SJCRH30 (cell line): ENCODE measurements at regions not wholly inside any gene's neighbourhood (a gene's known extent, or its start where the extent isn't known, plus 50 kb on each side); places are given as distances from the start of the nearest gene placed in this dataset.
A peak's percentile ranks its signal among the peaks of the same experiment; 100 is the strongest.
"Not testable (repeated sequence)": the region's sequence is repeated elsewhere in the genome, so short reads cannot be mapped to it uniquely, and the experiment has no call there.

Experiments
- DNase-seq, 2 experiments: peaks; one replicate each; pipeline ENCODE4 v3.0.0-alpha.2; 2015 to 2020
- H3K27ac ChIP-seq: fragments of 250-450 bp; sonication (Bioruptor Pico); 2 replicates; pipeline ENCODE4 v1.5.1; 2020; ENCODE audit warnings: mild to moderate bottlenecking, moderate library complexity
- H3K27me3 ChIP-seq: fragments of 250-450 bp; sonication (Bioruptor Pico); 2 replicates; pipeline ENCODE4 v1.5.1; 2020; ENCODE audit warnings: mild to moderate bottlenecking, moderate library complexity
- H3K36me3 ChIP-seq: fragments of 250-450 bp; sonication (Bioruptor Pico); 2 replicates; pipeline ENCODE4 v1.5.1; 2020; ENCODE audit warnings: mild to moderate bottlenecking, moderate library complexity
- H3K4me1 ChIP-seq: fragments of 250-450 bp; sonication (Bioruptor Pico); 2 replicates; pipeline ENCODE4 v1.5.1; 2020; ENCODE audit warnings: mild to moderate bottlenecking, moderate library complexity
- H3K4me3 ChIP-seq: fragments of 250-450 bp; sonication (Bioruptor Pico); 2 replicates; pipeline ENCODE4 v1.5.1; 2020; ENCODE audit warnings: mild to moderate bottlenecking, moderate library complexity
- H3K9me3 ChIP-seq: fragments of 250-450 bp; sonication (Bioruptor Pico); replicated peaks from 2 replicates; pipeline ENCODE4 v1.5.1; 2020; ENCODE audit warnings: mild to moderate bottlenecking, moderate library complexity

DNA sequence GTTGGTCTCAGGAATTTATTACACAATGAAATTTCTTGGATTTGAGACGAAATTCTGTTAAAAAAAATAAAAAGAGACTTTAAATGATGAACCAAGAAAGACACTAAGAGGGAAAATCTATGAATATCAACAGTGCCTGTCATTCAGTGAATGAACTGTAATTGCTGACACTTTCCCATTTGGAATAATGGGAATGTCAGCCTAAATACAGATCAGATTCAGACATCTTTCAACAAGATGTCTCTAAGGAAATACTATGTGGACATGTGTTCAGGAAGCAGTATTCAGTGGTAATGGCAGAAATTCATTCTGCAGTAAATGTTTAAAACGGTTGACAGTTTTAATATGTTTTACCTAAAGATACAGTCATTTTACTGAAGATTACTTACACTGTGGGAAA is 433.7 kb upstream of the FAM174A start:
- not testable (repeated sequence) for H3K4me1 ChIP-seq, H3K36me3 ChIP-seq, DNase-seq, H3K27ac ChIP-seq, H3K9me3 ChIP-seq, H3K4me3 ChIP-seq, H3K27me3 ChIP-seq

DNA sequence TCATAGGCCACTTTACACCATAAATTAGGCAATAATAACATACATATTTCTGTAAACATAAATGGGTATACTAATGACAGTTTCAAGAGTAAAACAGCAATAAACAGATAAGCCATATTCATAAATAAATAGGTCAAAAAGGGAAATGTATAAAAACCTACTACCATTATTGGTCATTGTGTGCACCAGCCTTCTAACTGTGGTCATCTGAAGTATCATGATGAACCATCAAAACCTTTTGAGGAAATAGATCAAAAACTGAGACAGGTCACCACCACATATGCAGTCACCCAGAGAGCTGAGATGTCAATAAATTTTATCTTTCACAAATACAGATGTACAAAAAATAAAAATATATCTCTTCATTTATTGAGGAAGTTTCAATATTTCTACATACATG is 438.8 kb upstream of the FAM174A start:
- H3K27me3 ChIP-seq, DNase-seq, H3K9me3 ChIP-seq, H3K36me3 ChIP-seq, H3K4me3 ChIP-seq, H3K27ac ChIP-seq, H3K4me1 ChIP-seq: not testable (repeated sequence)

DNA sequence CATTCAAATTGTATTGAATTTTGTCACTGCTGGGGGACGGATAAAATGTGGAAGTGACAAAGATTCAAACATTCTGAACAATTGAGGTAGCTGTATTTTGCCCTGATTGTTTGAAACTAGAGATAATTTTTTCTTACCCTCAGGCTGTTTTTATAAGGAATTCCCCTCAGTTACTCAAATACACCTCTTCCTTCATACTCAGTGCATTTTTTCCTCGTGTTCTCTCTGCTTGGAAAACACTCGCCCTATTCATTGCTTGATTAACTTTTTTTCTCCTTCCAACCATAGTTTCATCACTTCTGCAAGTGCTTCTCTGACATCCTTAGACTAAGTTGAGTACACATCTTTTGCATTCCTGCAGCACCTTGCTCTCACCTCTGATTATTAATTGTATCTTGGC is 454.5 kb upstream of the FAM174A start:
- not testable (repeated sequence) for H3K36me3 ChIP-seq, H3K4me1 ChIP-seq, H3K9me3 ChIP-seq, H3K27me3 ChIP-seq, H3K27ac ChIP-seq, H3K4me3 ChIP-seq
- DNase-seq = peak in 1 of 2 experiments; percentile 1

DNA sequence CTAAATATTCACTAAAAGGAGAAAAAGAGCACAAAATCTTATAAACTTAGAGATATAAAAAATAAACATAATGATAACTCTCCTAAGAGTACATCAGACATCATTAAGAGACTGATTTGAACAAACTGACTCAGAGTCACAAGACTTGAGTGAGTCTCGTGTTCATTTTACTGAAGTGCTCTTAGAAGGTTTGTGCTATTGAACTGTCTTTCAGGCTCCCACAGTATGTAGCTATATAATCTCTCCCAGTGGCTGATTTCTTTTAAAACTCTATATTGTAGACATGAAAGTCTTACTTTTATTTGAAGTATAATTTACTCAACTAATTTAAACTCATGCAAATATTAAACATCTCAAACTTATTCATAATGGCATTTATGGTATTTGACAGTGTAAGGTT is 456.0 kb upstream of the FAM174A start:
- H3K27me3 ChIP-seq, H3K9me3 ChIP-seq, DNase-seq, H3K4me3 ChIP-seq, H3K4me1 ChIP-seq, H3K36me3 ChIP-seq, H3K27ac ChIP-seq: not testable (repeated sequence)

DNA sequence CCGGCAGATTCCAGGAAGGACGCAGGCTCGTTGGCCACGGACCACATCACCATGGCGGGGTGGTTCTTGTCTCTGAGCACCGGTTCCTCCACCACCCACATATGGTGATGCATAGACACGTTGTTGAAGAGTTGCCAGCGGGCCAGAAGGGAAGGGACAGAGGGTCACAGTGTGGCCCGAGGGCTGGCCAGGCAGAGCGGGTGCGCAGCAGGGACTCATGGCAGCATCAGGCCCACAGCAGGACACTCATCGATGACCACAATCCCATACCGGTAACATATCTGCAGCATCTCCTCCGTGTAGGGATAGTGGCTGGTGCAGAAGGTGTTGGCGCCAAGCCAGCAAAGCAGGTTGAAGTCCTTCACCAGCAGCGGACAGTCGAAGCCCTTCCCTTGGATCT is 469.2 kb upstream of the FAM174A start:
- not testable (repeated sequence) for H3K36me3 ChIP-seq, H3K27me3 ChIP-seq, H3K27ac ChIP-seq, H3K4me1 ChIP-seq, H3K9me3 ChIP-seq, DNase-seq, H3K4me3 ChIP-seq

DNA sequence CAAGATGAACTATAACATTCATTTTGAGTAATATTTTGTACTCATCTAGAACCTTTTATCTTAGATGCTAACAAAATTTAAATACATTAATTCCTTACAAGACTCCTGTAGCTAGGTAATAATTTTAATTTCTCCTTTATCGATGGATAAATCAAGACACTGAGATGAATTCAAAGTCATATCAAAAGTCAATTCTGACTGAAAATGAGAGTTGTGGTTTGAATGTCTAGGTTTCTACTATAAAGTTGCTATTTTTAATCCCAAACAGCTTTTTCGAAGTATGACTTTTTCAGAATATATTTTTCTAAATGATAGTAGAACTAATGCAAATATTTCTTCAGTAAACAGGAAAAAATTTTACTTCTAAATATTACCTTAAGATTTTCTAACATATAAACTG is 491.7 kb upstream of the FAM174A start:
- Histone ChIP-seq H3K27me3 (no peaks in the 10 kb centered on the region), H3K36me3 (no peaks in the 10 kb centered on the region), H3K9me3 (no peaks in the 10 kb centered on the region), H3K27ac (no peak overlapping the region), H3K4me1 (no peaks in the 10 kb centered on the region), H3K4me3 (no peak overlapping the region)
- DNase-seq = no peak

DNA sequence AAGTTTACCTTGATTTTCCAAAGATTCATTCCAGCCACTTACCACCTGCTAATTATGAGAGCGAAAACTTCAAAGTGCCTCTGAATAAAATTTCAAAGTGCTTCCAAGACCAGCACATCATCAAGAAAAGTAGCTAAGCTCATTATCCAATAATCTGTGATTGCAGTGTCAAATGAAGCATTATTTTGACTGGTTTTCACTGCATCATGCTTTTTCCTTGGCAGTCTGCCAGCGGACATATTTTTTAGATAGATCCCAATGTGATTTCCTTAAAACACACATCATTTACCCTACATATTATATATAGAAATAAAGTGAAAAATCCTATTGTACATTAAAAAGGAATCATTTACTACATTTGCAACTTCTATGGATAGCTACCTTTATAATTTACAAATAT is 508.6 kb upstream of the FAM174A start:
- Histone ChIP-seq H3K4me3 (no peak overlapping the region), H3K9me3 (no peaks in the 10 kb centered on the region), H3K27me3 (no peaks in the 10 kb centered on the region), H3K36me3 (no peaks in the 10 kb centered on the region), H3K4me1 (peaks cover 1% of the 10 kb centered on the region; the same call in 1 of the 2 replicates), H3K27ac (no peak overlapping the region)
- DNase-seq = no peak

DNA sequence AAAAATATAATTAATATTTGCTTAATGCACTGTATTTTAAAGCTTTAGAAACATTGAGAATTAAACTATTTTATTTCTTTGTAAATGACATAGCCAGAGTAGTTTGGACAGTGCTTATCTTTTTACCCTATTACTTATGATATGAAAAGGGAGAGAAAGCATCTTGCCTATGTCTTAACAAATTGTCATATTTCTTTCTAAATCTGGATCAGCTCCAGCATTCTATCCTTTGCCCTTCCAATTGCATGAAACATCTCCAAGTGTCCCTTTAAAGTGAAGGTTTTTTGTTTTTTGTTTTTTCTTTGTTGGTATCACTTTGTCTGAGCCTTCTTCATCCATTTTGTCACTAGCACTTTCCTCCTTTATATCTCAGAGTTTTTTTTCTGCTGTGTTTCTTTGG is 511.6 kb upstream of the FAM174A start:
- H3K9me3 ChIP-seq = no peaks in the 10 kb centered on the region
- no peak overlapping the region for H3K27ac ChIP-seq
- DNase-seq = no peak
- peaks cover 2% of the 10 kb centered on the region; the same call in 1 of the 2 replicates for H3K4me1 ChIP-seq
- no peaks in the 10 kb centered on the region for H3K36me3 ChIP-seq
- no peak overlapping the region for H3K4me3 ChIP-seq
- H3K27me3 ChIP-seq = no peaks in the 10 kb centered on the region

DNA sequence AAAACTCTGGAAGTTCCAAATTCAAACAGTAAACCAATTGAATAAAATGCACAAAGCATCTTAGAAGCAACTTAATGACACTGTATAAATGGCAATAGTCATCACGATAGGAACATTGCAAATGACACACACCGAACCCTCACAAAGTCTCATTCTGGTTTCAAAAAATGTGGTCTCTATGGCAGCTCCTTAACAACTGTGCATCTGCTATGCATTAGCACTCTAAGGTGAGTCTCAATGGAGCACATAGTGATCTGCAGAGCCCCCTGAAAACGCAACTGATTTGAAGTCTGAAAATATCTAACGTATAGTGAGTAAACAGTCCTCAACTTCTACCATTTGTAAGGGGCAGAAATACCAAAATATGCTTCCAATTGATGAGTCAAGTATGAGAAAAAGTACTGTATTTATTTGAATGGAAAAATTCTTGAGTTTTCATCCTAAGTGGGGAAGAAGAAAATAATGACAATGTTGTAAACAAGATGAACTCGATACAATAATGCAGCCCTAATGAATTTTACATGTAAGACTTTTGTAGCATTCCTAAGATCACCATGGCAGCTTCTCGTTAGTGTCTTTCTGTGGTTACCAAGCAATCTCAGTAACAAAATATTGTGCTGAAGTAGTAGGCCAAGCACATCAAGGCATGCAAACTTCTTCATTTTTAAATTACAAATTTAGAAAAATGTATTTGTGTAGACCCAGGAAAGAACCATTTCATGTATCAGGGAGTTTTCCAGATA is 517.5 kb upstream of the FAM174A start:
- peaks cover 2% of the 10 kb centered on the region; the same call in 1 of the 2 replicates for H3K4me1 ChIP-seq
- DNase-seq = no peak
- no peak overlapping the region for H3K27ac ChIP-seq
- no peaks in the 10 kb centered on the region for H3K9me3 ChIP-seq
- no peak overlapping the region for H3K4me3 ChIP-seq
- no peaks in the 10 kb centered on the region for H3K36me3 ChIP-seq
- H3K27me3 ChIP-seq = no peaks in the 10 kb centered on the region

DNA sequence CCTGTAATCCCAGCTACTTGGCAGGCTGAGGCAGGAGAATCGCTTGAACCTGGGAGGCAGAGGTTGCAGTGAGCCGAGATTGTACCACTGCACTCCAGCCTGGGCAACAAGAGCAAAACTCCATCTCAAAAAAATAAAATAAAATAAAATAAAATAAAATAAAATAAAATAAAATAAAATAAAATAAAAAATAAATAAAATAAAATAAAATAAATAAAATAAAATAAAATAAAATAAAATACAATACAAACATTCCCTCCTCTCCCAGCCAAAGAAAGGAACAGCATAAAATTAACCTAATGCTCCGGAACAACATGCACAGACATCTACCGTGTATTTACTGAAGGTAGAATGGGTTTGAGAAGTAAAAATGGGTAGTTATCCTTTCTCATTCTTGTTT is 521.9 kb upstream of the FAM174A start:
- not testable (repeated sequence) for H3K27me3 ChIP-seq, DNase-seq, H3K27ac ChIP-seq, H3K36me3 ChIP-seq, H3K4me1 ChIP-seq, H3K9me3 ChIP-seq, H3K4me3 ChIP-seq

DNA sequence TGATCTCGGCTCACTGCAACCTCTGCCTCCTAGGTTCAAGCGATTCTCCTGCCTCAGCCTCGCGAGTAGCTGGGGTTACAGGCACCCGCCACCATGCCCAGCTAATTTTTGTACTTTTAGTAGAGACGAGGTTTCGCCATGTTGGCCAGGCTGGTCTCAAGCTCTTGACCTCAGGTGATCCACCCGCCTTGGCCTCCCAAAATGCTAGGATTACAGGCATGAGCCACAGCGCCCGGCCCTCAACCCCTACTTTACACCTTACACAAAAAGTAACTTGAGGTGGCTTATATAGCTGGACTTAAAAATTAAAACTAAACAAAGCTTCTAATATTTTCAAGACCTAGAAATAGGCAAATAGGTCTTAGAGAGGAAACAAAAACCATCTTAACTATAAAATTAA is 524.0 kb upstream of the FAM174A start:
- not testable (repeated sequence) for H3K27me3 ChIP-seq, H3K4me1 ChIP-seq, H3K9me3 ChIP-seq, H3K36me3 ChIP-seq, DNase-seq, H3K4me3 ChIP-seq, H3K27ac ChIP-seq

DNA sequence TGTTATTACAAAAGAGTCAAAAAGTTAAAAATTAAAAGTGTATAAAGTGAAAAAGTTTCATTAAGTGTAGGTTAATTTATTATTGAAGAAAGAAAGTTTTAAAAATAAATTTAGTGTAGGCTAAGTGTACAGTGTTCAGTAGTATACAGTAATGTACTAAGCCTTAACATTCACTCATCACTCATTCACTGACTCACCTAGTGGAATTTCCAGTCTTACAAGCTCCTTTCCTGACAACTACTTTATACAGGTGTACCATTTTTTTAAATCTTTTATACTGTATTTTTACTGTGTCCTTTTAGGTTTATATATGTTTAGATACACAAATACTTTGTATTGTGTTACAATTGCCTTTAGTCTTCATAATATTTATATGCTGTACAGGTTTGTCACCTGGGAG is 530.2 kb upstream of the FAM174A start:
- no peak overlapping the region for H3K27ac ChIP-seq
- H3K9me3 ChIP-seq = no peaks in the 10 kb centered on the region
- no peaks in the 10 kb centered on the region for H3K27me3 ChIP-seq
- H3K4me1 ChIP-seq = no peaks in the 10 kb centered on the region
- H3K4me3 ChIP-seq = no peak overlapping the region
- H3K36me3 ChIP-seq = no peaks in the 10 kb centered on the region
- DNase-seq = no peak

DNA sequence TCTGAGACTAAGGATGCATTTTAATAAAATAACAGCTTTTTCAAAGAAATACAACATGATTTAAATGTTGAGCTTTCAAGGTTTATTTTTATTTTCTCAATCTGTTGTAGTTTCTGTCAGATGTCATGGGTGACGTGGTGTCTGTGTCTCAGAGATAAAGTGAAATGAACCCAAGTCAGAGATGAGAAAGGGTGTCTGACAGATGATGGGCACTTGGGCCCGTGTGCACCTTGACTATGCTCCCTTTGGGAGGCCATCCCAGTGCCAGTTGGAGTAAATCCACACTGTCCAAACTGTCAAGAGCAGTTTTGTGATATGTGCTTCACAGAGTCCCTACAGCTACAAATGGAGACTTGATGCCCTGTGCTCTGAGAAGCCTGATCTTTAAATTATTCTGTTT is 536.9 kb upstream of the FAM174A start:
- Histone ChIP-seq H3K4me1 (no peaks in the 10 kb centered on the region), H3K27me3 (no peaks in the 10 kb centered on the region), H3K27ac (no peak overlapping the region), H3K36me3 (no peaks in the 10 kb centered on the region), H3K9me3 (no peaks in the 10 kb centered on the region; the same call in 1 of the 2 replicates), H3K4me3 (no peak overlapping the region)
- DNase-seq = no peak

DNA sequence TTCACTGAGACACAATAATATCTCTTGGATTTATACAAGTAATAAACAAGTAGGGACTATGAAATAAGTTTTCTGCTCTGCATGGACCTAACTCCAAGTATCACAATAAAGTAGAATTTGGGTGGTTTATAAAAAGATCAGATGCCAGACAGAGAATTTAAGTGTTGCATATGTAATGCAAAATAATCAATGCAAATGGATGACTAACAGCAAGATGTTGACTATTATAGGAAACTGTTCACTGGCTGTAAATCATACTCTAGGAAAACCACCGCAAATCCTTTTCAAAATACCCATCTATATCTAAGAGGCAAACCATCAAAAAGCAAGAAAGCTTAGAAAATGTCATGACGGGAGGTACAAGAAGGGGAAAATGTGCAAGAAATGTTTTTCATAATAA is 539.8 kb upstream of the FAM174A start:
- Histone ChIP-seq H3K9me3 (no peaks in the 10 kb centered on the region; the same call in 1 of the 2 replicates), H3K4me3 (no peak overlapping the region), H3K27ac (no peak overlapping the region), H3K36me3 (no peaks in the 10 kb centered on the region), H3K4me1 (no peaks in the 10 kb centered on the region), H3K27me3 (no peaks in the 10 kb centered on the region)
- no peak for DNase-seq

DNA sequence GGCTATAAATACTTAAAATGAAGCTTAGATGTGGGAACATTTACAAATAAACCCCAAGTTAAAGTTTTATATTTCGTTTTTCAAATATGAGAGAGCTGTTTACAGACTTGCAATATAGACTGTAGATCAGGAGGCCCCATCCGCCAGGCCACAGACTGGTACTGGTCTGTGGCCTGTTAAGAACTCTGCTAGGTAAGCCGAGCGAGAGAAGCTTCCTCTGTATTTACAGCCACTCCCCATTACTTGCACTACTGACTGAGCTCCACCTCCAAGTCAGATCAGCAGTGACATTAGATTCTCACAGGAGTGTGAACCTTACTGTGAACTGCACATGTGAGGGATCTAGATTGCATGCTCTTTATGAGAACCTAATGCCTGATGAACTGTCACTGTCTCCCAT is 561.4 kb upstream of the FAM174A start:
- Histone ChIP-seq H3K4me3 (no peak overlapping the region), H3K4me1 (no peaks in the 10 kb centered on the region), H3K27ac (no peak overlapping the region), H3K9me3 (no peaks in the 10 kb centered on the region), H3K36me3 (no peaks in the 10 kb centered on the region), H3K27me3 (no peaks in the 10 kb centered on the region)
- DNase-seq = no peak

DNA sequence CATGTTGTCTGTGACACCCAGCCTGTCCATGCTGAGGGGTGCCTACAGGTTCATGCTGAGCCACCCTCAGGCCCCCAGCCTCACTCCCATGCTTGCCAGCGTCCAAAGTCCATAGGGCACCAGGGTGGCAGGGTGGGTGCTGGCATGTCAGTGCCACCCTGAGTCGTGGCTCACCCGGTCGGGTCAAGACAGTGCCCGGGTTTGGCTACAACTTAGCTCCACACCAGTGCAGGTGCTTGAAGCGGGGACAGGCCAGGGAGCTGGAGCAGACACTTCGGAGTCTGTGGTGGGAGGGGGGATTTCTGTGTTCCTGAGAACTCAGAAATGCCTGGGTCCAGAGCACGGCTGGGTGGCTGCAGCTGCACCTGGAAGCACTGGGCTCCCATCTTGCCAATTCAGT is 579.2 kb upstream of the FAM174A start:
- H3K9me3 ChIP-seq = no peaks in the 10 kb centered on the region
- no peak for DNase-seq
- no peak overlapping the region for H3K27ac ChIP-seq
- no peaks in the 10 kb centered on the region for H3K4me1 ChIP-seq
- no peaks in the 10 kb centered on the region for H3K36me3 ChIP-seq
- H3K27me3 ChIP-seq = no peaks in the 10 kb centered on the region
- H3K4me3 ChIP-seq = no peak overlapping the region
